Omental fat pad (tissue), 3 donors: ENCODE measurements at regions not wholly inside any gene's neighbourhood (a gene's known extent, or its start where the extent isn't known, plus 50 kb on each side); places are given as distances from the start of the nearest gene placed in this dataset.

Experiments used
- ATAC-seq: fragments of 150-250 bp; one replicate; pipeline ENCODE4 v1.9.1; 2016; ENCODE audit warnings: mild to moderate bottlenecking, moderate library complexity; ENCODE audit not compliant: low FRiP score
- DNase-seq: peaks from one replicate; pipeline ENCODE4 v3.0.0-alpha.2; 2019; ENCODE audit warnings: low spot score
- TF ChIP-seq, protein P1 (sequence below), 3 donors: fragments of 450-650 bp; IDR thresholded peaks; one replicate each; pipeline ENCODE4 v1.5.1; 2016 to 2017; ENCODE audit warnings: antibody characterized with exemption in 3 of 3, mild to moderate bottlenecking in 3 of 3, moderate library complexity in 2 of 3

DNA sequence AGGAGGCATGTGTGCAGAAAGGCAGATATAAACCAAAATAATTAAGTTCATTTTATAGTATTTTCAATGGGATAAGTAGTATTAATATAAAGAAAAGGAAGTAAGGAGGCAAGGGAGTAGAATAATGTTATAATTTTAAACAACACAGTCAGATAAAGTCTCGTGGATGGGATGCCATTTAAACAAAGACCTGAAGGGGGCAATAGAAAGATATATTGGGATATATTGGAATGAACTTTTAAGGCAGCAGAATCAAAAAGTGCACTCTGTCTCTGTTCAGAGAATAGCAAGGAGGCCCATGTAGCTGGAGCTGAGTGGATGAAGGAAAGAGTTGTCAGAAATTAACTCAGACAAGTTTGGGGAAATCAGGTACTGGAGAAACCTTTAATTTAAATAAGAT, 158.7 kb downstream of the CGGBP1 start:
- ATAC-seq (no peak), DNase-seq (no peak)
- TF ChIP-seq, protein P1, sequence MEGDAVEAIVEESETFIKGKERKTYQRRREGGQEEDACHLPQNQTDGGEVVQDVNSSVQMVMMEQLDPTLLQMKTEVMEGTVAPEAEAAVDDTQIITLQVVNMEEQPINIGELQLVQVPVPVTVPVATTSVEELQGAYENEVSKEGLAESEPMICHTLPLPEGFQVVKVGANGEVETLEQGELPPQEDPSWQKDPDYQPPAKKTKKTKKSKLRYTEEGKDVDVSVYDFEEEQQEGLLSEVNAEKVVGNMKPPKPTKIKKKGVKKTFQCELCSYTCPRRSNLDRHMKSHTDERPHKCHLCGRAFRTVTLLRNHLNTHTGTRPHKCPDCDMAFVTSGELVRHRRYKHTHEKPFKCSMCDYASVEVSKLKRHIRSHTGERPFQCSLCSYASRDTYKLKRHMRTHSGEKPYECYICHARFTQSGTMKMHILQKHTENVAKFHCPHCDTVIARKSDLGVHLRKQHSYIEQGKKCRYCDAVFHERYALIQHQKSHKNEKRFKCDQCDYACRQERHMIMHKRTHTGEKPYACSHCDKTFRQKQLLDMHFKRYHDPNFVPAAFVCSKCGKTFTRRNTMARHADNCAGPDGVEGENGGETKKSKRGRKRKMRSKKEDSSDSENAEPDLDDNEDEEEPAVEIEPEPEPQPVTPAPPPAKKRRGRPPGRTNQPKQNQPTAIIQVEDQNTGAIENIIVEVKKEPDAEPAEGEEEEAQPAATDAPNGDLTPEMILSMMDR (IDR thresholded peaks at IDR 0.05) = no peak

DNA sequence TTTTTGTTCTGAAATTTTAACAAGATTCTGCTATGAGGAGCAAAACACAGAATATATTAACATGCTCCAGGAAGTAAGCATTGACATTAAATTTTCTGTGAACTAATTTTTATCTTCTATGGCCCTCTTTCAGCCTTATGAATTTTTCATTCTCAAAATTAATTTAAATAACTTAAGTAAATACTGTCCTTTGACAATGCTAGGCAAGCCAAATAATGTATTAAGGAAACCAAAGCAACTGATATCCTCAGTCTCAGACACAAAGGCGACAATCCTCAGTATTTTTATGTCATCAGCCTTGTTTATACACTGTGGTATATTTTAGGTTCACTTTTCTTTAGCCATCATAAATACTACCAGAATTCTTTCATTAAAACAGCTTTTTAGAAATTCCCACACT, 159.8 kb downstream of the CGGBP1 start:
- TF ChIP-seq, protein P1 (IDR thresholded peaks at IDR 0.05) = no peak
- ATAC-seq = no peak
- no peak for DNase-seq

DNA sequence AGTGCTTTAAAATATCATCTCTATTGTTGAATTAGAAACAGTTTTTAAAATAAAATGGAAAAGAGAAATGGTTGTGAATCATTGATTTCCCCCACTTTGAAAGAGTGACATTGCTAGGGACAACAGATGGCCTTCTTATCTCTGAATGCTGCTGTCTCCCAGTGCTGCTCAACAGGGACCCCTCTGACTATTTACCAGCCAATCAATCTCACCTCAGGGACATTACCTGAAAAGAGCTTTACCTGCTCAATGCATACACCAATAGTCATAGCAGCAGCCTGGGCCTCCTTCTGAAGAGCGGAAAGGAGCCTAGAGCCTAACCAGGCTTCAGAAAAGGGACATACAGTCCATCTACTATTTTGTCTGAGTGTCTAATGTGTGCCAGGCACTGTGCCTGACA, 162.8 kb downstream of the CGGBP1 start:
- TF ChIP-seq, protein P1 (IDR thresholded peaks at IDR 0.05) = no peak
- no peak for ATAC-seq
- no peak for DNase-seq

DNA sequence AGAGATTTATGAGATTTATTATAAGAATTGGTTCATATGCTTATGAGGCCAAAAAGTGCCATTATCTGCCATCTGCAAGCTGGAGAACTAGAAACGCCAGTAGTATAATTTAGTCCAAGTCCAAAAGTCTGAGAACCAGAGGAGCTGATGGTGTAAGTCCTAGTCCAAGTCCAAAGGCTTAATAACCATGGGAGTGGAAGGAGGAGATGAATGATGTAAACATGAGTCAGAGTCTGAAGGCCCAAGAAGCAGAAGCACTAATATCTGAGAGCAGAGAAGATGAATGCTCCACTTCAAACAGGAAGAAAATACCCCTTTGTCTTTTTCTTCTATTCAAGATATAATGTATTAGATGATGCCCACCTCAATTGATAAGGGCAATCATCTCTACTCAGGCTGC, 185.7 kb downstream of the CGGBP1 start:
- ATAC-seq (no peak), DNase-seq (no peak)
- TF ChIP-seq, protein P1 (IDR thresholded peaks at IDR 0.05) = no peak

DNA sequence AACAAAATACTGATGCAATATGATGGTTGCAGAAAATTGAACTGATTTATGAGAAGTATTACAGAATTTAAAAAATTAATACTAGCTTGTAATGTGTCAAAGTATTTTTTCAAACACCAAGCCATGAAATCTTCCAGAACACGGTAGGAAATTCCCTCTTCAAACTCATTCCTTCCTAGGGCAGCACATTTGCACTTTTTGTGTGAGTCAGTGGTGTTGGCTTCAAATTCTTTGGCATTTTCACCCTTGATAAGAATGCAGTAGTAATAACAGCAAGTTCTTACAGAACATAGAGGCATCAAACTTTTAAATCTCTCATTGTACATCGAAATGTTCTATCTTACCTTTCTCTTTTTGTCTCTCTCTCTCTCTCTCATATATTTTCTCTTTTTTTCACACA, 191.8 kb downstream of the CGGBP1 start:
- TF ChIP-seq, protein P1 (IDR thresholded peaks at IDR 0.05) = no peak
- DNase-seq (no peak), ATAC-seq (peak; percentile 91)

DNA sequence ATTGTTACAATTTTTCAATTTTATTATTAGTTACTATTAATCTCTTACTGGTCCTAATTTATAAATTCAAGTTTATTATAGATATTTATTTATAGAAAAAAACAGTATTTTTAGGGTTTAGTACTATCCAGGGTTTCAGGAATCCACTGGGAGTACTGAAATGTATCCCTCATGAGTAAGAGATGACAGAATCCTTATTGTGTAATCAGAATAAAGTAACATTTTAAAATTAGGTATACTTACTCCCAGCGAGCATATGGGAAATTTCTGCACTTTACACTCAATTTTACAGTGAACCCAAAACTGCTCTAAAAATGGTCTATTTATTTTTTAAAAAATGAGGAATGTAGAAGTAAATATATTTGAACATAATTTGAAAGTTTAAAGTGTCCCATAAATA, 202.7 kb downstream of the CGGBP1 start:
- no peak for ATAC-seq

DNA sequence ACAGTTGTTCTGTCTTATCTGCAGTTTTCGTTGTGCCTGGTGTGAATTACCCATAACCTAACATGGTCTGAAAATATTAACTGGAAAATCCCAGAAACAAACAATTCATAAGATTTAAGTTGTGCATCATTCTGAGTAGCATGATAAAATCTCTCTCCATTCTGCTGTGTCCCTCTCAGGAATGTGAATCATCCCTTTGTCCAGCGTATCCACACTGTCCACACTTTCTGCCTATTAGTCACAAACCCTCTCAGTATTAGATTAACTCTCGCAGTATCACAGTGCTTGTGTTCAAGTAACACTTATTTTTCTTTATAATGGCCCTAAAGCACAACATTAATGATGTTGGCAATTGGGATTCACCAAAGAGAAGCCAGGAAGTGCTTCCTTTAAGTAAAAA, 203.2 kb downstream of the CGGBP1 start:
- no peak for DNase-seq
- ATAC-seq = peak; percentile 51

More for the DNA sequence above, 202.7 kb downstream of the CGGBP1 start:
- TF ChIP-seq, protein P1 (IDR thresholded peaks at IDR 0.05) = no peak
- DNase-seq = no peak

More for the DNA sequence above, 203.2 kb downstream of the CGGBP1 start:
- TF ChIP-seq, protein P1 (IDR thresholded peaks at IDR 0.05) = no peak
